ENCODE measurements at regions not wholly inside any gene's neighbourhood (a gene's known extent, or its start where the extent isn't known, plus 50 kb on each side); places are given as distances from the start of the nearest gene placed in this dataset.

DNA sequence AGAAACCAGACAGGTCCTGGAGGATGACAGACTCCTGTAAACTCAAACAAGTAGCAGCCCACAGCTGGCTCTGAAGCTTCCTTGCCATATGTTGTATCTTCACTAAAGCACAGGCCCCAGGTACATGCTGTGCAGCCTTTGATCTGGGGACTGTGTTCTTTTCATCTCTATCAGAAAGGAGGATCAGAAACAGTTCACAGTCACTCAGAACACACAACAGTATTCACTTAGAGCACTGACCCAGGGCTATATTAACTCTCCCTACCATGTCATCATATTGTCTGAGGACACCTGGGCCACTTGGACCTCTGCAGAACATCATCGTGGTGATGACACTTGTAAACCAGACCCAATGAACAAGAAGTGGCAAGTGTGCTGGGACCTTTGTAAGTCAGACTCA is 222.0 kb downstream of the SETD4 start:
- intact Hi-C loops (cut with micrococcal nuclease) = loop anchor here (2.0 kb wide), 1 partner anchor 1146 kb away; no protein-coding TSS in a partner anchor
- dilution Hi-C loops (cut with MboI; ENCODE audit: extremely low pct_ligation_motif_present, low sequenced_read_pairs) = no loop called here
- H3K27ac ChIP-seq (ENCODE audit: insufficient read depth, low read depth, low read length) = no peak overlapping the region
- no TSS peak for BruUV-seq (replicated peaks)
- H3K4me3 ChIP-seq (replicated peaks in 1 of 3; ENCODE audit: insufficient read depth in 1 of 3, low read depth in 1 of 3, low read length in 3 of 3) = no peak overlapping the region
- no peak overlapping the region for H2AFZ ChIP-seq (ENCODE audit: low read depth, low read length)
- TF ChIP-seq MYC (IDR thresholded peaks at IDR 0.05; ENCODE audit: low read depth, low read length) = no peak
- TF ChIP-seq POLR2A (IDR thresholded peaks at IDR 0.05; ENCODE audit: low read depth, low read length) = no peak
- TF ChIP-seq EZH2 (IDR thresholded peaks at IDR 0.05; ENCODE audit: borderline replicate concordance, low read depth, low read length, severe bottlenecking) = no peak
- TF ChIP-seq GATA2 (IDR thresholded peaks at IDR 0.05; ENCODE audit: insufficient read depth, insufficient read length, low read depth, low read length) = no peak
- TF ChIP-seq JUN (IDR thresholded peaks at IDR 0.05; ENCODE audit: borderline replicate concordance, insufficient read depth, insufficient read length, low read depth) = no peak
- no peak for TF ChIP-seq FOS (IDR thresholded peaks at IDR 0.05; ENCODE audit: borderline replicate concordance, insufficient read depth, low read length)
- FAIRE-seq (no peak), DNase-seq (ENCODE audit: low read depth, low spot score) (no peak)
- no peaks in the 10 kb centered on the region for H4K20me1 ChIP-seq (replicated peaks; ENCODE audit: control insufficient read depth, extremely low read depth, insufficient read depth, low read length)
- no peaks in the 10 kb centered on the region for H3K36me3 ChIP-seq (ENCODE audit: control insufficient read depth in 2 of 2, extremely low read depth in 1 of 2, insufficient read depth in 2 of 2, low read length in 2 of 2)
- CTCF ChIA-PET = interaction anchor here (1.2 to 3.7 kb wide), 7 partner anchors 222 to 1147 kb away, joined by 3 to 168 read pairs (median 22); no protein-coding TSS in a partner anchor
- no peaks in the 10 kb centered on the region for H3K27me3 ChIP-seq (ENCODE audit: control insufficient read depth in 2 of 2, insufficient read depth in 2 of 2, low read length in 2 of 2)
- H3K79me2 ChIP-seq (ENCODE audit: control insufficient read depth, insufficient read depth, low read length) = no peaks in the 10 kb centered on the region
- no peaks in the 10 kb centered on the region for H3K9me3 ChIP-seq (replicated peaks; ENCODE audit: control insufficient read depth, insufficient read depth, low read length)
- no peak overlapping the region for H3K4me2 ChIP-seq (ENCODE audit: insufficient read depth, low read length)
- no peaks in the 10 kb centered on the region for H3K9me1 ChIP-seq (replicated peaks; ENCODE audit: control insufficient read depth, extremely low read depth, insufficient read depth, low read length)
- no peak overlapping the region for H3K9ac ChIP-seq (replicated peaks; ENCODE audit: extremely low read depth, insufficient read depth, low read length)
- no peaks in the 10 kb centered on the region for H3K4me1 ChIP-seq (ENCODE audit: control insufficient read depth, extremely low read depth, insufficient read depth, low read length)
- POLR2A ChIA-PET = no interaction called here

DNA sequence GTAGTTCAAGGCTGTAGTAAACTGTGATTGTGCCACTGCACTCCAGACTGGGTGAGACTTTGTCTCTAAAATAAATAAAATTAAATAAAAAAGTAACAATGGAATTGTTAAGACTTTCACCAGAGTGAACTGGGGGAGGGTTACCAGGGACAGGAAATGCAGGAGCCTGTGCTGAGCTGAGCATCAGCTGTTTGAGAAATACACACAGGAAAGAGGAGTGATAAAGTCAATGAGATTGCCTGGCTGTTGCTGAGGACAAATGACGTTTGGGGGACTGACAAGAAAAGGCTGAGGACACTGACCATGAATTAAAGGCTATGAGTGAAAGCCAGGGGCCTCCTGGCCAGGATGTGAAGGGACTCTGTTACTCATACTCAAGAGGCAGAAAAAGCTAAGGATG is 226.3 kb downstream of the SETD4 start:
- TF ChIP-seq GATA2 (IDR thresholded peaks at IDR 0.05; ENCODE audit: insufficient read depth, insufficient read length, low read depth, low read length) = no peak
- no peak for TF ChIP-seq POLR2A (IDR thresholded peaks at IDR 0.05; ENCODE audit: low read depth, low read length)
- TF ChIP-seq JUN (IDR thresholded peaks at IDR 0.05; ENCODE audit: borderline replicate concordance, insufficient read depth, insufficient read length, low read depth) = no peak
- no peak for TF ChIP-seq POLR2AphosphoS5 (IDR thresholded peaks at IDR 0.05; ENCODE audit: insufficient read depth, low read depth, low read length)
- TF ChIP-seq, protein P1, sequence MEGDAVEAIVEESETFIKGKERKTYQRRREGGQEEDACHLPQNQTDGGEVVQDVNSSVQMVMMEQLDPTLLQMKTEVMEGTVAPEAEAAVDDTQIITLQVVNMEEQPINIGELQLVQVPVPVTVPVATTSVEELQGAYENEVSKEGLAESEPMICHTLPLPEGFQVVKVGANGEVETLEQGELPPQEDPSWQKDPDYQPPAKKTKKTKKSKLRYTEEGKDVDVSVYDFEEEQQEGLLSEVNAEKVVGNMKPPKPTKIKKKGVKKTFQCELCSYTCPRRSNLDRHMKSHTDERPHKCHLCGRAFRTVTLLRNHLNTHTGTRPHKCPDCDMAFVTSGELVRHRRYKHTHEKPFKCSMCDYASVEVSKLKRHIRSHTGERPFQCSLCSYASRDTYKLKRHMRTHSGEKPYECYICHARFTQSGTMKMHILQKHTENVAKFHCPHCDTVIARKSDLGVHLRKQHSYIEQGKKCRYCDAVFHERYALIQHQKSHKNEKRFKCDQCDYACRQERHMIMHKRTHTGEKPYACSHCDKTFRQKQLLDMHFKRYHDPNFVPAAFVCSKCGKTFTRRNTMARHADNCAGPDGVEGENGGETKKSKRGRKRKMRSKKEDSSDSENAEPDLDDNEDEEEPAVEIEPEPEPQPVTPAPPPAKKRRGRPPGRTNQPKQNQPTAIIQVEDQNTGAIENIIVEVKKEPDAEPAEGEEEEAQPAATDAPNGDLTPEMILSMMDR (IDR thresholded peaks at IDR 0.05; ENCODE audit: extremely low read depth in 1 of 2, insufficient read depth in 1 of 2, low read depth in 1 of 2, low read length in 2 of 2) = no peak
- no peak for TF ChIP-seq EZH2 (IDR thresholded peaks at IDR 0.05; ENCODE audit: borderline replicate concordance, low read depth, low read length, severe bottlenecking)
- no peak for TF ChIP-seq FOS (IDR thresholded peaks at IDR 0.05; ENCODE audit: borderline replicate concordance, insufficient read depth, low read length)
- TF ChIP-seq, protein P2, sequence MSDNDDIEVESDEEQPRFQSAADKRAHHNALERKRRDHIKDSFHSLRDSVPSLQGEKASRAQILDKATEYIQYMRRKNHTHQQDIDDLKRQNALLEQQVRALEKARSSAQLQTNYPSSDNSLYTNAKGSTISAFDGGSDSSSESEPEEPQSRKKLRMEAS (IDR thresholded peaks at IDR 0.05; ENCODE audit: insufficient read depth, insufficient read length) = no peak
- TF ChIP-seq MYC (IDR thresholded peaks at IDR 0.05; ENCODE audit: low read depth, low read length) = no peak
- Histone ChIP-seq H3K27ac (ENCODE audit: insufficient read depth, low read depth, low read length) (no peak overlapping the region), H3K9ac (replicated peaks; ENCODE audit: extremely low read depth, insufficient read depth, low read length) (no peak overlapping the region), H3K9me1 (replicated peaks; ENCODE audit: control insufficient read depth, extremely low read depth, insufficient read depth, low read length) (no peaks in the 10 kb centered on the region), H3K79me2 (ENCODE audit: control insufficient read depth, insufficient read depth, low read length) (no peaks in the 10 kb centered on the region), H3K4me3 (replicated peaks in 1 of 3; ENCODE audit: insufficient read depth in 1 of 3, low read depth in 1 of 3, low read length in 3 of 3) (no peak overlapping the region), H3K4me1 (ENCODE audit: control insufficient read depth, extremely low read depth, insufficient read depth, low read length) (no peaks in the 10 kb centered on the region), H4K20me1 (replicated peaks; ENCODE audit: control insufficient read depth, extremely low read depth, insufficient read depth, low read length) (no peaks in the 10 kb centered on the region), H3K4me2 (ENCODE audit: insufficient read depth, low read length) (no peak overlapping the region), H2AFZ (ENCODE audit: low read depth, low read length) (no peak overlapping the region), H3K27me3 (ENCODE audit: control insufficient read depth in 2 of 2, insufficient read depth in 2 of 2, low read length in 2 of 2) (peaks cover 2 to 4% of the 10 kb centered on the region in 2 experiments), H3K36me3 (ENCODE audit: control insufficient read depth in 2 of 2, extremely low read depth in 1 of 2, insufficient read depth in 2 of 2, low read length in 2 of 2) (no peaks in the 10 kb centered on the region), H3K9me3 (replicated peaks; ENCODE audit: control insufficient read depth, insufficient read depth, low read length) (no peaks in the 10 kb centered on the region)
- dilution Hi-C loops (cut with MboI; ENCODE audit: extremely low pct_ligation_motif_present, low sequenced_read_pairs) = no loop called here
- intact Hi-C loops (cut with micrococcal nuclease) = no loop called here
- no peak for DNase-seq (ENCODE audit: low read depth, low spot score)
- ChIA-PET CTCF (interaction anchor here (1.8 kb wide), 1 partner anchor 1088 kb away, joined by 4 read pairs; no protein-coding TSS in a partner anchor), POLR2A (interaction anchor here (0.6 kb wide), 1 partner anchor 309 kb away, joined by 3 read pairs; no protein-coding TSS in a partner anchor)
- no peak for FAIRE-seq
- no TSS peak for BruUV-seq (replicated peaks)

Measured in endothelial cell of umbilical vein (primary cell).